Esophagus muscularis mucosa (tissue), 4 donors: ENCODE measurements at regions not wholly inside any gene's neighbourhood (a gene's known extent, or its start where the extent isn't known, plus 50 kb on each side); places are given as distances from the start of the nearest gene placed in this dataset.
"Not testable (repeated sequence)": the region's sequence is repeated elsewhere in the genome, so short reads cannot be mapped to it uniquely, and the experiment has no call there.

Source experiments
- DNase-seq: peaks from one replicate; pipeline ENCODE4 v3.0.0-alpha.2; 2017; ENCODE audit errors: extremely low spot score
- H3K27ac ChIP-seq, 4 donors: fragments of 200-600 bp; sonication (generic); replicated peaks in 1 of 4; 1 replicate in 3 of 4; 2 replicates in 1 of 4; pipeline ENCODE4 v1.5.1; 2016 to 2019; ENCODE audit warnings: mild to moderate bottlenecking in 1 of 4
- H3K27me3 ChIP-seq, 4 donors: fragments of 200-600 bp; sonication (generic); one replicate each; pipeline versions ENCODE4 v1.5.1 to v1.6.0; 2016 to 2019
- H3K36me3 ChIP-seq, 4 donors: fragments of 200-600 bp; sonication (generic); one replicate each; pipeline ENCODE4 v1.5.1; 2016 to 2019
- H3K4me1 ChIP-seq, 4 donors: fragments of 200-600 bp; sonication (generic); one replicate each; pipeline ENCODE4 v1.5.1; 2016 to 2019
- H3K4me3 ChIP-seq, 4 donors: fragments of 200-600 bp; sonication (generic); 1 replicate in 2 of 4; 2 replicates in 2 of 4; pipeline ENCODE4 v1.5.1; 2016 to 2019; ENCODE audit warnings: mild to moderate bottlenecking in 4 of 4, moderate library complexity in 1 of 4
- H3K9me3 ChIP-seq, 4 donors: fragments of 200-600 bp; sonication (generic); 1 replicate in 3 of 4; 2 replicates in 1 of 4; pipeline ENCODE4 v1.5.1; 2016 to 2019
- EP300 ChIP-seq: sonication (generic); formaldehyde crosslinking; IDR thresholded peaks from one replicate; pipeline ENCODE4 v1.6.1; 2017; ENCODE audit warnings: antibody characterized with exemption
- POLR2A ChIP-seq: fragments of 450-650 bp; IDR thresholded peaks from one replicate; pipeline ENCODE4 v1.6.1; 2017; ENCODE audit warnings: antibody characterized with exemption, moderate library complexity, mild to moderate bottlenecking, low read depth
- POLR2AphosphoS5 ChIP-seq, 2 donors: sonication (generic); formaldehyde crosslinking; IDR thresholded peaks; one replicate each; pipeline ENCODE4 v1.6.1; 2017; ENCODE audit warnings: antibody characterized with exemption in 2 of 2
- WGBS: methylation state at CpG from one replicate; pipeline ENCODE4 v1.1.5; 2018; 5-methylcytosine and 5-hydroxymethylcytosine counted together
- intact Hi-C: fragments of 100-400 bp; cut with DNase I; formaldehyde crosslinking; loops from one replicate; pipeline ENCODE4 v1.15.1; 2023
- TF ChIP-seq, protein P1 (sequence below), 3 experiments: fragments of 200-600 bp in 2 of 3; fragments of 450-650 bp in 1 of 3; sonication (generic) in 2 of 3; IDR thresholded peaks; one replicate each; pipeline ENCODE4 v1.5.1; 2017 to 2019; ENCODE audit warnings: antibody characterized with exemption in 3 of 3, mild to moderate bottlenecking in 2 of 3, moderate library complexity in 1 of 3

DNA sequence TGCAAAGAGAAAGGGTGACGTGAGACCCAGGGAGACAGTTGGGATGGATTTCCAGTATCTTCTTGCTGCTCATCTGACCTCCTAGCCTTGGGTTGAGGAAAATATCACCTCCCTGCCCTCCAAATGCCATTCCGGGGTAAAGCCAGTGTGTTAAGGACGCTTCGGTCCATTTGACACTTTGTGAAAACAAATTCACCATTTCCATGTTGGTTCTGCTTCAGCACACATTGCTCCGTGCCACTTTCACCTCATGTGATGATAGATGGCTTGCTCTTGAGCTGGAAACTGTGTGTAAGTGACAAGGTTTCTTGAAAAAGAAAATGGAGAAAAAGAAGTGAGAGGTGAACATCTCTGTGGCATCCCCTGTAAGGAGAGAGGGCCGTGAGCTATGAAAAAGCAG, 256.1 kb upstream of the PGRMC2 start:
- Histone ChIP-seq H3K4me1 (no peaks in the 10 kb centered on the region), H3K36me3 (no peaks in the 10 kb centered on the region), H3K9me3 (no peaks in the 10 kb centered on the region), H3K27me3 (no peaks in the 10 kb centered on the region), H3K4me3 (no peak overlapping the region), H3K27ac (no peak overlapping the region)
- TF ChIP-seq POLR2AphosphoS5 (IDR thresholded peaks at IDR 0.05): no peak
- TF ChIP-seq POLR2A: no peak
- TF ChIP-seq, protein P1, sequence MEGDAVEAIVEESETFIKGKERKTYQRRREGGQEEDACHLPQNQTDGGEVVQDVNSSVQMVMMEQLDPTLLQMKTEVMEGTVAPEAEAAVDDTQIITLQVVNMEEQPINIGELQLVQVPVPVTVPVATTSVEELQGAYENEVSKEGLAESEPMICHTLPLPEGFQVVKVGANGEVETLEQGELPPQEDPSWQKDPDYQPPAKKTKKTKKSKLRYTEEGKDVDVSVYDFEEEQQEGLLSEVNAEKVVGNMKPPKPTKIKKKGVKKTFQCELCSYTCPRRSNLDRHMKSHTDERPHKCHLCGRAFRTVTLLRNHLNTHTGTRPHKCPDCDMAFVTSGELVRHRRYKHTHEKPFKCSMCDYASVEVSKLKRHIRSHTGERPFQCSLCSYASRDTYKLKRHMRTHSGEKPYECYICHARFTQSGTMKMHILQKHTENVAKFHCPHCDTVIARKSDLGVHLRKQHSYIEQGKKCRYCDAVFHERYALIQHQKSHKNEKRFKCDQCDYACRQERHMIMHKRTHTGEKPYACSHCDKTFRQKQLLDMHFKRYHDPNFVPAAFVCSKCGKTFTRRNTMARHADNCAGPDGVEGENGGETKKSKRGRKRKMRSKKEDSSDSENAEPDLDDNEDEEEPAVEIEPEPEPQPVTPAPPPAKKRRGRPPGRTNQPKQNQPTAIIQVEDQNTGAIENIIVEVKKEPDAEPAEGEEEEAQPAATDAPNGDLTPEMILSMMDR (IDR thresholded peaks at IDR 0.05): no peak
- TF ChIP-seq EP300: no peak
- intact Hi-C loops: no loop called here
- 73% methylated on average over 6 of the region's 6 CpGs for WGBS
- peak; percentile 68 for DNase-seq

DNA sequence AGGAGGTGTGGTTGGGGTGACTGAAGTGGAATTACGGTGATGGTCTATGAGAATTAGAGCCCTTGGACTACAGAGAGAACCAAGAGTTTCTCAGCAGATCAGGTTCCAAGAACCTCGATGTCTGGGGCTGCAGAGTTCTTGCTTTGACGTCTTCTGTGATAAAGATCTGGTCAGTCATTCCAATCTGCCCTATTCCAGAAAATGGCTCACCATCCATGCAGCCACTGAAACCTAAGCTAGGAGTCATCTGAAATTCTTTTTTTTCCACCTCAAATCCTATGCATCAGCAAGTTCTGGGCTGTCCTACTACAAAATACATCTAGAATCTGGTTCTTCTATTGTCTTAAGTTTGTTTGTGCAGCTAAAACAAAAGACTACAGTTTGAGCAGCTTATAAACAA, 254.4 kb upstream of the PGRMC2 start:
- DNase-seq: peak; percentile 8
- Histone ChIP-seq H3K9me3 (no peaks in the 10 kb centered on the region), H3K36me3 (no peaks in the 10 kb centered on the region), H3K27ac (no peak overlapping the region), H3K4me1 (no peaks in the 10 kb centered on the region), H3K27me3 (no peaks in the 10 kb centered on the region), H3K4me3 (no peak overlapping the region)
- 97% methylated on average over 3 of the region's 3 CpGs for WGBS
- TF ChIP-seq POLR2AphosphoS5 (IDR thresholded peaks at IDR 0.05) (no peak), EP300 (no peak), POLR2A (no peak)
- TF ChIP-seq, protein P1 (IDR thresholded peaks at IDR 0.05): no peak
- intact Hi-C loops: no loop called here

DNA sequence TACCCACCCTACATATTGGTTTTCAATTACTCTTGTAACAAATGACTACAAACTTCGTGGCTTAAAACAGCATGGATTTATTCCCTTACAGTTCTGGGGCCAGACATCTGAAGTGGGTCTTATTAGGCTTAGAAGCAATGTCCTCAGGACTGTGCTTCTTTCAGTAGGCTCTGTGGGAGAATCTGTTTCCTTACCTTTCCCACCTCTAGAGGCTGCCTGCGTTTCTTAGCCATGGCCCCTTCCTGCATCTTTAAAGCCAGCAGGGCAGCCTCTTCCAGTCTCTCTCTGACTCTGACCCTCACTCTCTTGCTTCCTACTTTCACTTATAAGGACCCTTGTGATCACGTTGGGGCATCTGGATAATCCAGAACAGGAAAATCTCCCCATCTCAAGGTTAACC, 252.5 kb upstream of the PGRMC2 start:
- H3K36me3 ChIP-seq: no peaks in the 10 kb centered on the region
- H3K9me3 ChIP-seq: no peaks in the 10 kb centered on the region
- 78% methylated on average over 3 of the region's 3 CpGs for WGBS
- H3K27me3 ChIP-seq: no peaks in the 10 kb centered on the region
- H3K4me1 ChIP-seq: no peaks in the 10 kb centered on the region
- peak; percentile 21 for DNase-seq
- TF ChIP-seq, protein P1 (IDR thresholded peaks at IDR 0.05): no peak
- no peak for TF ChIP-seq EP300
- no peak for TF ChIP-seq POLR2A
- no peak for TF ChIP-seq POLR2AphosphoS5 (IDR thresholded peaks at IDR 0.05)
- H3K4me3 ChIP-seq: no peak overlapping the region
- intact Hi-C loops: no loop called here
- no peak overlapping the region for H3K27ac ChIP-seq

DNA sequence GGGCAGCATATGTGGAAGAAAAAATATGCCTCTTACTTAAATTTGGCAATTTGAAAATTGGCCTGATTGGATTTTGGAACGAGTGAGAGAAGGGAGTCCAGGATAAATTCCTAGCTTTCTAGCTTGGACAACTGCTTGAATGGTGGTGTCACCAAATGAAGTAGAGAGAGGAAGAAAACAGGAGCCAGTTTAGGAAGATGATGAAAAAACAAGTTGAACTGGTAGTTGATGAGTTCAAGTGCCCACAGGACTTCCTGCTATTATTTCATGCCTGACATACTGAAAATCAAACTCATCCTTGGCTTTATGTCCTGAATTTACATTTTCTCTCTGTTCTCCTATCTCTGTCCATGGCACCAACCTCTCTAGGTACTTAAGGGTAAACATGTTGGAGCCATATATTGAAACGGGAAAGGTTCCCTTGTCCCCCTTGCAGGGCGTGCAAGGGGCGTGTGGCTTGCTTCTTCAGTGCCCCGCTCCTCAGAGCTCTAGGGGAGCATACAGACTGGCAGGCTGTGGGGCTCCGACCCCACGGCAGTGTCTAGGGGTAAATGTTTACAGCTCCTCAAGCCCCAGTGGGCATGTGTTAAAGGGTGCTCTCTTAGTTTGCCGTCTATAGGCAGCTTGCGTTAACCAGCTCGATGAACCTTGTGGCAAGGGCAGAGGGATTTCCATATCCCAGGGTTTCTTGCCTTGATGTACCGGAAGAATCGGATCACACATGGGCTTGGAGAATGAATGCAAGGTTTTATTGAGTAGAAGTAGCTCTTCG, 250.7 kb upstream of the PGRMC2 start:
- 88% methylated on average over 12 of the region's 13 CpGs for WGBS
- DNase-seq: peak; percentile 77
- Histone ChIP-seq H3K27me3 (no peaks in the 10 kb centered on the region), H3K4me1 (no peaks in the 10 kb centered on the region), H3K36me3 (no peaks in the 10 kb centered on the region), H3K4me3 (no peak overlapping the region), H3K9me3 (no peaks in the 10 kb centered on the region), H3K27ac (no peak overlapping the region)
- no peak for TF ChIP-seq POLR2AphosphoS5 (IDR thresholded peaks at IDR 0.05)
- no peak for TF ChIP-seq EP300
- no peak for TF ChIP-seq POLR2A
- TF ChIP-seq, protein P1 (IDR thresholded peaks at IDR 0.05): no peak
- intact Hi-C loops: no loop called here

DNA sequence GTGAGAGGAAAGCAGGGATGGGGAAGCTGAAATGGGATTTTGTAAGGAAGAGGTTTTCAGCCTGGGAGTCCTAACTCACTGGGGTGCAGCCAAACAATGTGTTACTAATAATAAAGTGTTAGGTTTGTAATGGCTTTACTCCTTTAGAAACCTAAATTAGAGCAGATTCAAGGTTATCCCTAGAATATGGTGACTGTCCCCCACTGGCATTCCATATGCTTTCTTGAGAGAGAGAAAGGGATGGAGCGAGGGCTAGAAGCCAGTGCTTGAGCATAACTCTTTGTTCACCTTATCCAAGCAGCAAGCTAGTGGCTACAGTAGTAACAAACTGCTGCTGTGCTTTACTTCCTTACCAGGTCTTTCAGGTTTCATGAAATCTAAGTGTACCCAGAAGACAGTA, 249.1 kb upstream of the PGRMC2 start:
- no peaks in the 10 kb centered on the region for H3K27me3 ChIP-seq
- TF ChIP-seq EP300 (no peak), POLR2AphosphoS5 (IDR thresholded peaks at IDR 0.05) (no peak), POLR2A (no peak)
- TF ChIP-seq, protein P1 (IDR thresholded peaks at IDR 0.05): no peak
- H3K36me3 ChIP-seq: no peaks in the 10 kb centered on the region
- no peak overlapping the region for H3K27ac ChIP-seq
- intact Hi-C loops: no loop called here
- H3K9me3 ChIP-seq: no peaks in the 10 kb centered on the region
- peak; percentile 72 for DNase-seq
- 89% methylated on average over 1 of the region's 1 CpG for WGBS
- H3K4me3 ChIP-seq: no peak overlapping the region
- no peaks in the 10 kb centered on the region for H3K4me1 ChIP-seq

DNA sequence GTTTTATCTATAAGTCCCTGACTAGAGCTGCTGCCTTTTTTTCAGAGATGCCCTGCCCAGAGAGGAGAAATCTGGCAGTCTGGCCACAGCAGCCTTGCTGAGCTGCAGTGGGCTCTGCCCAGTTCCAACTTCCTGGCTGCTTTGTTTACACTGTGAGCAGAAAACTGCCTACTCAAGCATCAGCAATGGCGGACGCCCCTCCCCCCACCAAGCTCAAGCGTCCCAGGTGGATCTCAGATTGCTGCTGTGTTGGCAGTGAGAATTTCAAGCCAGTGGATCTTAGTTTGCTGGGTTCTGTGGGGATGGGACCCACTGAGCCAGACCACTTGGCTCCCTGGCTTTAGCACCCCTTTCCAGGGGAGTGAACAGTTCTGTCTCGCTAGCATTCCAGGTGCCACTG, 247.9 kb upstream of the PGRMC2 start:
- WGBS: 100% methylated on average over 1 of the region's 4 CpGs
- H3K4me3 ChIP-seq, H3K9me3 ChIP-seq, H3K36me3 ChIP-seq, H3K4me1 ChIP-seq, H3K27me3 ChIP-seq, intact Hi-C loops, H3K27ac ChIP-seq: not testable (repeated sequence)
- DNase-seq: peak; percentile 37
